Amniotic epithelial cell (primary cell): ENCODE measurements at regions not wholly inside any gene's neighbourhood (a gene's known extent, or its start where the extent isn't known, plus 50 kb on each side); places are given as distances from the start of the nearest gene placed in this dataset.

ENCODE experiments used
- DNase-seq: peaks from one replicate; pipeline ENCODE4 v3.0.0-alpha.2; 2010; ENCODE audit warnings: low read depth

DNA sequence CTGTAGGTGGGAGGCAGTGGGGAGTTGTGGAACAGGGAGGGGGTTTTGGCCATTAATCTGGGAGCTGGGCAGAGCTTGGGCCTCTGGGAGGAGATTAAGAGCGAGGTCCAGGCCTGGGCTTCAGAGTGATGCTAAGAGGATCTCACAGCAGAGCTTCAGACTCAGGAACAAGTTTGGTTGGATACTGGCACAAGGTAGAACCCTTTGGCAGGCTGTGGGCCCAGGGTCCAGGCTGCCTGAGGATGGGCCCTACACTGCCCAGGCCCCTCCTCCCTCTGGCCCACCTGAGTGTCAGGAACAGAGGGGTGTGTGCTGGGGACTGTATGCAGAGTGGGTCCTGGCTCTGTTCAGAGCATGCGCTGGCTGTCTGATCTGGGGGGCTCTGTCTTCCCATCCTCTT lies 334.9 kb downstream of the CYP26B1 start:
- DNase-seq = no peak

DNA sequence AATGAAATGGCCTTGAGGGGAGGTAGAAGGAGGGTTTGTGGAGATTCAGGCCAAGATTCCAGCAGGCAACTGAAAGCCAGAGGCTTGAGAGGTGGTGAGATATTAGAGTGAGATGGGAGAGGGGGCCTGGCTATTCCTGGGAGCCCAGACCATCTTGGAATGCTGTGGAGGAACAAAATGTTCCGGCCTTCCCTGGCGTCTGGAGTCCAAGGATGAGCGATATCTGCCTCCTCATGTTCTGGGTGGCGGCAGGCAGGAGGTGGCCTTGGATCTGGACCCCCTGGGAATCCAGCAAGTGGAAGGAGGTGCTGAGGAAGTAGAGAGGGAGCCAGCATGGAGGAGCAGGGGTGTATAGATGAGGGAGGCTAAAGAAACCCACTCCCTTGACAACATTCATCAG lies 335.9 kb downstream of the CYP26B1 start:
- DNase-seq = no peak

- no peak for DNase-seq
These were observed 336.5 kb downstream of the CYP26B1 start for GRCh38 chr2:71811157-71811556.

- DNase-seq = no peak
These were observed 339.8 kb downstream of the CYP26B1 start for GRCh38 chr2:71807581-71808451.

DNA sequence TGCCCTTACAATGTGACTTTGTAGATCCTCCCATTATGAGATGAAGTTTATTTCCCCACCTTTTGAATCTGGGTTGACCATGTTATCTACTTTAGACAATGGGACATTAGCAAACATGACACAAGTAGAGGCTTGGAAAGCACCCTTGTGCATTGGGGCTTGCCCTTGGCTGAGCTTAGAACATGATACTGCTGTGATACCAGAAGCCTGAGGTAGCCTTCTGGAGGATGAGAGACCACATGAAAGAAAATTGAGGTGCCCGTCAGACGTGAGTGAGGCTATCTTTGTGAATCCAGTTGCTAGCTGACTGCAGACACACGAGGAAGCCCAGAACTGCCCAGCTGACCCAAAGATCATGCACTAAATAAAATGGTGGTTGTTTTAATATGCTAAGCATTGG lies 341.2 kb downstream of the CYP26B1 start:
- no peak for DNase-seq

GRCh38 chr2:71804281-71804751 lies 343.3 kb downstream of the CYP26B1 start:
- DNase-seq = no peak

- no peak for DNase-seq
These were observed 344.3 kb downstream of the CYP26B1 start for GRCh38 chr2:71803398-71803797.

DNA sequence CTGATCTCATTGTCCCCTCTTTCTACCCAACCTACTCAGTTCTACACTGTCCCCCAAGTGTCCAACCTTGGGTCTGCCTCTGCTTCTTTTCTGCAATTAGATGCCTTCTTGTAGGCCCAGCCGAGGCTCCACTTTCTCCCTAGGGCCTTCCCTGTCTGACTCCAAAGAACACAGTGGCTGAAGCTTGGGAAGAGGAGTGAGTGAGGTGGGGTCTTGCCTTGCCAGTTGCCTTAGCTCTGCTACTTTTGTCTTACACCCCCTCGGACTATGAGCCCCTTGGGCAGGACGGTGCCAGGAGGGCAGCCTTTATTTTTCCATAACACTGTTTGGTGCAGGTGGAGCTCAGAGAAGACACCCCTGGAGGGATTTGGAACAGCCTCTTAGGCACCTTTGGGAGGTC lies 345.1 kb downstream of the CYP26B1 start:
- DNase-seq = no peak

GRCh38 chr2:71801969-71802368 lies 345.7 kb downstream of the CYP26B1 start:
- DNase-seq = no peak

DNA sequence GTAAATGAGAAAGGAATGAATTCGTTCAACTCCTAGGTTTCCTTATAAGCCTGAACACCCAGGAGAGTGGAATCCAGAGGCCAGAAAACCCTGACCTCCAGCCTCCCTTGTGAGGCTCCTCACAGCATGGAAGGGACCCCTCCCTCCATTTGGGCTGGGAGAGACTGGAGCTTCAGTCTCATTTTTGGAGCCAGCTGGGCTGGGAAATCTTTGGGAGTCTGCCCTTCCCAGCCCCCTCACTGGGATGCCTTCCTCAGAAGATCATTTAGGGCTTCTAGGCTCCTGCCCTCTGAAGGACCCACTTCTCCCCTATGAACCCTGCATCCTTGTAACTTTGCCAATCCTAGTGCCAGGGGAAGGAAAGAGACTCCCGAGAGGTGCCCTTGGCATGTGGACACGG lies 346.1 kb downstream of the CYP26B1 start:
- no peak for DNase-seq

DNA sequence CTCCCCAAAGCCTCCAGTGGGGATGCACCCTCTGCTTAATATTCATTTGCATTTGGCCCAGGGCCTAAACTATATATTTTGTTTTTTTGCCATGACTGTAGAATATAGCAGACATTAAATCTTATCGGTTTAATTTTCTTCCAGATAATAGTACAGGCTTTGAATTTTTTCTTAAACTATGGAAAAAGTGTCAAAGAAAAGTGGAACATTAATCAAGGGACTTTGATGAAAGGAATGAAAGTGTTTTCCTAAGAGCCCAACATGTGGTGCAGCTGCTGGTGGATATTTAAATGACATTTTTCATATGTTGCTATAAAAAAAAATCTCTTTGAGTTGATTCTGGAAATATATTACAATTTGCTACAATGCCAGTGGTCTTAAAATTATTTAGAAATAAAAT lies 346.8 kb downstream of the CYP26B1 start:
- DNase-seq = no peak

DNA sequence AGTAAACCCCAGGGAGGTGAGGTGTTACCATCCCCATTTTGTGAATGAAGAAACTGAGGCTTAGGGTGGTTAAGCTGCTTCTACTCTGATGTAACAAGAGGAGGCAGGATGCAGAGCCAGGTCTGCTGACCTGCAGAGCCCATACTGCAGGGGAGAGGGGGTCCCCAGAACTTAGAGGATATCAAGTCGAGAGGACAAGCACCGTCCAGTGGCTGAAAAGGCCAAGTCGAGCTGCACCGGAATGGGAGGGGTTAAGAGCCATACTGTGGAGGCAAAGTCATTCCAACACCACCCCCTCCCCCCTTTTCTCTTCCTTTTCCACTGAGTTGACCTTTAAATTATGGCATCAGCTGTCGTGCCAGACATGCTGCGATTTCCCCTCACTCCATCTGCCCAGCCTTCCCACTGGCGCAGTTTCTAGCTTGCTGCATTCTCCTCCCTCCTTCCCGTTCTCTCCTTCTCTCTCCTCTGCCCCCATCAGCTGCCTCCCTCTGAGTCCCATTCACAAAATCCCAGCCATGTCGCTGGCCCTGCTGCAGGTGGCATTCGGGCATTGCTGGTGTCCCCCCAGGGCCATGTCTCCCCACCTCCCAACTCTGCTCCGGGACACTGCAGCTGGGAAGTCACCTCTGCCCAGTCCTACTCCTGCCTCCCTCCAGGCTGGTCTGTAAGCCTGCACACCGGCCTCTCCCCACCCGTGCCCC lies 346.9 kb downstream of the DYSF start:
- DNase-seq = no peak

GRCh38 chr2:71799013-71799575 lies 345.7 kb downstream of the DYSF start:
- no peak for DNase-seq

GRCh38 chr2:71798266-71799012 lies 345.1 kb downstream of the DYSF start:
- no peak for DNase-seq

- DNase-seq = no peak
These were observed 343.9 kb downstream of the DYSF start for GRCh38 chr2:71797035-71797810.

- no peak for DNase-seq
These were observed 342.8 kb downstream of the DYSF start for GRCh38 chr2:71796174-71796593.

- no peak for DNase-seq
These were observed 342.1 kb downstream of the DYSF start for GRCh38 chr2:71795486-71795885.

DNA sequence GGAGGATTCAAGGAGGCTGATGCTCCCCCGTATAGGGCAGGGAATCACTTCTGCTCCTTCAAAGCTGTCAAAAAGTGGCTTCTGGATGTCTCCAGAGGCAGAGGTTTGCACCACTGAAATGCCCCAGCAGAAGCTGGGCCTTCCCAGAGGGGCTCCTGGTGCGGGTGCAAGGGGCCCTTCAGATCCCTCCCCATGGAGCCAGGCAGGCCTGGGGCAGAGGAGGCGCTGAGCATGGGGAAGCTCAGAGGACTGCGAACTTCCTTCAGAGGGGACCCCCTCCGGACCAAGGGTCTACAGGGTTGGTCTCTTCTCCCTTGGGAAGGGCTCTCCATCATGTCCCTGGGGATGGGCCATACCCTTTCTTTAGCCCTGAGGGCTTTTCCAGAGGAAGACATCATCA lies 341.2 kb downstream of the DYSF start:
- no peak for DNase-seq

DNA sequence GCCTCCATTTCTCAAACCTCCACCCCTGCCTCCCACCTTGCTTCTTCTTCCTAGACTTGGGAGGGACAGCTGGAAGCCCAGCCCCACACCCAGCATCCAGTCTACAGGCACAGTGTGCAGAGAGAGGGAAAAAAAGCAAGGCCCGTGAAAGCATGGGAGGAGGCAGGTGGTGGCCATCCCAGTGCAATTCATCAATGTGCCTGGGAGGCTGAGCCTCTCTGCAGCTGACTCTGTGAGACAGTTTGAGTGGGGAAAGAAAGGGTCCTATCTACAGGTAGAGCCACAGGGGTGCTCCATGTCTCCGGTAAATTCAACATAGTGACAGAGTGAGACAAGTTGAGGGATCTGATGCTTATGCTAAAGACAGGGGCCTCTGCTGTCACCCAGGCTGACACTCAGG lies 340.6 kb downstream of the DYSF start:
- no peak for DNase-seq

DNA sequence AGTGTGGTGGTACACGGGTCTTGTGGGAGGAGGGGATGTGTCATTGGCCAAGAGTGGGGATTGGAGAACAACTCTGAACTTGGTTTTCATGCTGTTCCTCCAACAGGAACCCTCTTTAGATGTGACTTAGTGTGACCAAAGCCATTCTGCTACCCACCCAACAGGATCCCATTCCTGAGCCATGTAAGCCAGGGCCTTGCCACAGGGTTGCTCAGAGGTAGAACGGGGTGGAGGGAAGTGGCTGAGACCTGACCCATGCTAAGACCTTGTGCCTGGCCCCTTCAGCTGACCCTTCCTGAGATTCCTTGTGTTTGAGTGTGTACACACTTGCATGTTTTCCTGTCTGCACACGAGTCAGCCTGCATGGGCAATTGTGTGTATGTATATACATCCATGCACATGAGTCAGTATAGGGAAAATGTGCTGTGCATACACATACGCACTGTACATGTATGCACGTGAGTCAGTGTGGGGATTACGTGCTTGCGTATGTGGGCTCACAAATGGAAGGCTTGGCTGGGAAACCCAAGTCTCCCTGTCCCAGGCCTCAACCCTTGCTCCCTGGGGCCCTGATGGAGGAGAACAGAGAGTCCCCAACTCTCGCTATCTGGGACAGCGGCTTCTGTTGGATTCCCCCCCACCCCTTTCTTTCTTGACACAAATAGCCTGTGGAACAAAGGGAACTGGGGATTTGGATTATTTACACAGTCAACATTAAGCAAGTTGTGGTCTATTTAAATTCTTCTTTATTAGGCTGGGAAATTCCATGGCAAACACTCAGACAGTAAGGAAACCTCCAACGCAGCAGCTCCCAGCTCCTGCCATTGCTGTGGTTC lies 339.8 kb downstream of the DYSF start:
- peak; percentile 17 for DNase-seq
